ENCODE measurements at regions not wholly inside any gene's neighbourhood (a gene's known extent, or its start where the extent isn't known, plus 50 kb on each side); places are given as distances from the start of the nearest gene placed in this dataset.

DNA sequence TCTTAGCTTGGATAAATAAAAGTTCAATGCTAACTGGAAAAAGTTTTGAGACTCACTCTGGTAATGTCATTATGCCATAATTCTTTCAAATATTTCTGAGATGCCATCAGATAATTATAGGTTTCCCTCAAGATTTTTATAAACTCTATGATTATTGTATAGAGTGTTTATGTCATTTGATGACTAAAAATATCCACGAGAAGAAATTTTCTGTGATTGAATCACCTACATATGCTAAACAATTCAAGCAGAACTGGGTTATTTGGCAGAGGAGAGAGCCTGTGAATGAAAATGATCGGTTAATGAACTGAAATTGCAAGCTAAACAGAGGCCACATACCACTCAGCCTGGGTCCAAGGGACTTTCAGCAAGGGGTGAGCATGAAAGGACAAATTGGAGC lies 92.6 kb upstream of the TSC22D1 start:
- no peak for DNase-seq (ENCODE audit: low read depth, low spot score)
- Histone ChIP-seq H3K4me3 (replicated peaks in 1 of 2; ENCODE audit: low read depth in 1 of 2, low read length in 2 of 2) (no peak overlapping the region), H3K79me2 (ENCODE audit: insufficient read depth, low read length) (no peaks in the 10 kb centered on the region), H3K9me2 (ENCODE audit: insufficient read depth) (no peaks in the 10 kb centered on the region), H3K27ac (ENCODE audit: low read depth, low read length) (no peak overlapping the region), H4K20me1 (ENCODE audit: insufficient read depth) (no peaks in the 10 kb centered on the region), H3K4me2 (ENCODE audit: low read length) (no peak overlapping the region), H2AFZ (ENCODE audit: low read depth, low read length, poor library complexity, severe bottlenecking) (no peak overlapping the region), H3K36me3 (ENCODE audit: control insufficient read depth in 1 of 2, insufficient read depth in 2 of 2, low read length in 2 of 2) (no peaks in the 10 kb centered on the region), H3K4me1 (ENCODE audit: control insufficient read depth in 1 of 2, insufficient read depth in 2 of 2, low read length in 2 of 2) (no peaks in the 10 kb centered on the region), H3K9me3 (ENCODE audit: control insufficient read depth in 1 of 2, insufficient read depth in 1 of 2, low read depth in 1 of 2, low read length in 2 of 2) (no peaks in the 10 kb centered on the region), H3K27me3 (ENCODE audit: insufficient read depth, low read length) (no peaks in the 10 kb centered on the region), H3K9ac (ENCODE audit: low read length) (no peak overlapping the region)
- ChIA-PET RAD21 (ENCODE audit: low non-redundant PET in 1 of 2, low total read pairs in 2 of 2, uncharacterized antibody in 2 of 2, unreplicated experiment in 2 of 2) (no interaction called here), CTCF (no interaction called here), POLR2A (no interaction called here)
- ATAC-seq, result no peak
- BruUV-seq (replicated peaks), result no TSS peak
- intact Hi-C loops (cut with micrococcal nuclease), result no loop called here
- TF ChIP-seq RAD21 (IDR thresholded peaks at IDR 0.05; ENCODE audit: low read depth) (no peak), TCF7L2 (IDR thresholded peaks at IDR 0.05; ENCODE audit: borderline replicate concordance, extremely low read depth, insufficient read depth, insufficient read length) (no peak), POLR2A (IDR thresholded peaks at IDR 0.05; ENCODE audit: borderline replicate concordance, extremely low read depth, insufficient read depth, insufficient read length) (no peak), ZFX (IDR thresholded peaks at IDR 0.05) (no peak), FOSL1 (IDR thresholded peaks at IDR 0.05; ENCODE audit: low read depth) (no peak), YY1 (IDR thresholded peaks at IDR 0.05; ENCODE audit: extremely low read depth, insufficient replicate concordance, low read depth, low read length) (no peak), SP1 (IDR thresholded peaks at IDR 0.05; ENCODE audit: low read depth) (no peak), EZH2 (IDR thresholded peaks at IDR 0.05) (no peak), JUND (IDR thresholded peaks at IDR 0.05) (no peak), CEBPB (IDR thresholded peaks at IDR 0.05; ENCODE audit: low read depth) (no peak), ZNF274 (IDR thresholded peaks at IDR 0.05; ENCODE audit: low read depth, low read length) (no peak), CBX3 (IDR thresholded peaks at IDR 0.05; ENCODE audit: low read depth) (no peak)
- TF ChIP-seq, protein P1, sequence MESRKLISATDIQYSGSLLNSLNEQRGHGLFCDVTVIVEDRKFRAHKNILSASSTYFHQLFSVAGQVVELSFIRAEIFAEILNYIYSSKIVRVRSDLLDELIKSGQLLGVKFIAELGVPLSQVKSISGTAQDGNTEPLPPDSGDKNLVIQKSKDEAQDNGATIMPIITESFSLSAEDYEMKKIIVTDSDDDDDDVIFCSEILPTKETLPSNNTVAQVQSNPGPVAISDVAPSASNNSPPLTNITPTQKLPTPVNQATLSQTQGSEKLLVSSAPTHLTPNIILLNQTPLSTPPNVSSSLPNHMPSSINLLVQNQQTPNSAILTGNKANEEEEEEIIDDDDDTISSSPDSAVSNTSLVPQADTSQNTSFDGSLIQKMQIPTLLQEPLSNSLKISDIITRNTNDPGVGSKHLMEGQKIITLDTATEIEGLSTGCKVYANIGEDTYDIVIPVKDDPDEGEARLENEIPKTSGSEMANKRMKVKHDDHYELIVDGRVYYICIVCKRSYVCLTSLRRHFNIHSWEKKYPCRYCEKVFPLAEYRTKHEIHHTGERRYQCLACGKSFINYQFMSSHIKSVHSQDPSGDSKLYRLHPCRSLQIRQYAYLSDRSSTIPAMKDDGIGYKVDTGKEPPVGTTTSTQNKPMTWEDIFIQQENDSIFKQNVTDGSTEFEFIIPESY (IDR thresholded peaks at IDR 0.05; ENCODE audit: extremely low read depth, insufficient replicate concordance, low read length), result no peak
- TF ChIP-seq, protein P2, sequence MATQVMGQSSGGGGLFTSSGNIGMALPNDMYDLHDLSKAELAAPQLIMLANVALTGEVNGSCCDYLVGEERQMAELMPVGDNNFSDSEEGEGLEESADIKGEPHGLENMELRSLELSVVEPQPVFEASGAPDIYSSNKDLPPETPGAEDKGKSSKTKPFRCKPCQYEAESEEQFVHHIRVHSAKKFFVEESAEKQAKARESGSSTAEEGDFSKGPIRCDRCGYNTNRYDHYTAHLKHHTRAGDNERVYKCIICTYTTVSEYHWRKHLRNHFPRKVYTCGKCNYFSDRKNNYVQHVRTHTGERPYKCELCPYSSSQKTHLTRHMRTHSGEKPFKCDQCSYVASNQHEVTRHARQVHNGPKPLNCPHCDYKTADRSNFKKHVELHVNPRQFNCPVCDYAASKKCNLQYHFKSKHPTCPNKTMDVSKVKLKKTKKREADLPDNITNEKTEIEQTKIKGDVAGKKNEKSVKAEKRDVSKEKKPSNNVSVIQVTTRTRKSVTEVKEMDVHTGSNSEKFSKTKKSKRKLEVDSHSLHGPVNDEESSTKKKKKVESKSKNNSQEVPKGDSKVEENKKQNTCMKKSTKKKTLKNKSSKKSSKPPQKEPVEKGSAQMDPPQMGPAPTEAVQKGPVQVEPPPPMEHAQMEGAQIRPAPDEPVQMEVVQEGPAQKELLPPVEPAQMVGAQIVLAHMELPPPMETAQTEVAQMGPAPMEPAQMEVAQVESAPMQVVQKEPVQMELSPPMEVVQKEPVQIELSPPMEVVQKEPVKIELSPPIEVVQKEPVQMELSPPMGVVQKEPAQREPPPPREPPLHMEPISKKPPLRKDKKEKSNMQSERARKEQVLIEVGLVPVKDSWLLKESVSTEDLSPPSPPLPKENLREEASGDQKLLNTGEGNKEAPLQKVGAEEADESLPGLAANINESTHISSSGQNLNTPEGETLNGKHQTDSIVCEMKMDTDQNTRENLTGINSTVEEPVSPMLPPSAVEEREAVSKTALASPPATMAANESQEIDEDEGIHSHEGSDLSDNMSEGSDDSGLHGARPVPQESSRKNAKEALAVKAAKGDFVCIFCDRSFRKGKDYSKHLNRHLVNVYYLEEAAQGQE (IDR thresholded peaks at IDR 0.05; ENCODE audit: low read depth), result no peak
- TF ChIP-seq, protein P3, sequence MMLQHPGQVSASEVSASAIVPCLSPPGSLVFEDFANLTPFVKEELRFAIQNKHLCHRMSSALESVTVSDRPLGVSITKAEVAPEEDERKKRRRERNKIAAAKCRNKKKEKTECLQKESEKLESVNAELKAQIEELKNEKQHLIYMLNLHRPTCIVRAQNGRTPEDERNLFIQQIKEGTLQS (IDR thresholded peaks at IDR 0.05), result no peak
- TF ChIP-seq, protein P4, sequence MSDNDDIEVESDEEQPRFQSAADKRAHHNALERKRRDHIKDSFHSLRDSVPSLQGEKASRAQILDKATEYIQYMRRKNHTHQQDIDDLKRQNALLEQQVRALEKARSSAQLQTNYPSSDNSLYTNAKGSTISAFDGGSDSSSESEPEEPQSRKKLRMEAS (IDR thresholded peaks at IDR 0.05), result no peak

Measured in HCT116 (cell line).